CD4-positive, CD25-positive, alpha-beta regulatory T cell (primary cell): ENCODE measurements at regions not wholly inside any gene's neighbourhood (a gene's known extent, or its start where the extent isn't known, plus 50 kb on each side); places are given as distances from the start of the nearest gene placed in this dataset.
"Not testable (repeated sequence)": the region's sequence is repeated elsewhere in the genome, so short reads cannot be mapped to it uniquely, and the experiment has no call there.

Source experiments
- ATAC-seq, 2 donors: fragments of 150-1000 bp; cut with Tn5 transposase; one replicate each; pipeline ENCODE4 v1.10.0; 2021; ENCODE audit warnings: low read depth in 2 of 2, moderate number of reproducible peaks in 2 of 2, moderate library complexity in 1 of 2
- DNase-seq, 3 donors: peaks; one replicate each; pipeline versions ENCODE4 v3.0.0 to v3.0.0-alpha.2; 2012 to 2022; ENCODE audit warnings: mixed read lengths in 1 of 3
- H3K27ac ChIP-seq: one replicate; pipeline ENCODE4 v1.7.0; 2013; ENCODE audit warnings: mild to moderate bottlenecking, low read length; ENCODE audit not compliant: insufficient read depth, poor library complexity, severe bottlenecking
- H3K27me3 ChIP-seq: one replicate; pipeline ENCODE4 v1.7.0; 2013; ENCODE audit warnings: low read length; ENCODE audit not compliant: control insufficient read depth, insufficient read depth
- H3K36me3 ChIP-seq: one replicate; pipeline ENCODE4 v1.7.0; 2013; ENCODE audit warnings: mild to moderate bottlenecking, low read length, moderate library complexity; ENCODE audit not compliant: control insufficient read depth, insufficient read depth
- H3K4me1 ChIP-seq: 2 replicates; pipeline ENCODE4 v1.7.0; 2013; ENCODE audit warnings: mild to moderate bottlenecking, low read length; ENCODE audit not compliant: insufficient read depth, control insufficient read depth, poor library complexity, severe bottlenecking
- H3K4me3 ChIP-seq: one replicate; pipeline ENCODE4 v1.7.0; 2013; ENCODE audit warnings: low read depth, mild to moderate bottlenecking, low read length, moderate library complexity
- H3K9me3 ChIP-seq, 2 experiments: 1 replicate in 1 of 2; 2 replicates in 1 of 2; pipeline ENCODE4 v1.7.0; 2013; ENCODE audit warnings: low read length in 2 of 2, mild to moderate bottlenecking in 1 of 2, moderate library complexity in 1 of 2; ENCODE audit not compliant: control insufficient read depth in 2 of 2
- H3K27ac Mint-ChIP-seq, 3 donors: one replicate each; pipeline ENCODE4 v1.8.0; 2020 to 2022; ENCODE audit warnings: mild to moderate bottlenecking in 3 of 3, mixed read lengths in 3 of 3, moderate library complexity in 2 of 3
- H3K27me3 Mint-ChIP-seq: one replicate; pipeline ENCODE4 v1.8.0; 2022; ENCODE audit warnings: mild to moderate bottlenecking, mixed read lengths
- H3K36me3 Mint-ChIP-seq: one replicate; pipeline ENCODE4 v1.8.0; 2020; ENCODE audit warnings: mixed read lengths
- H3K4me1 Mint-ChIP-seq, 4 donors: one replicate each; pipeline ENCODE4 v1.8.0; 2020 to 2022; ENCODE audit warnings: mixed read lengths in 4 of 4, mild to moderate bottlenecking in 1 of 4
- H3K4me3 Mint-ChIP-seq, 4 donors: one replicate each; pipeline ENCODE4 v1.8.0; 2020 to 2022; ENCODE audit warnings: mild to moderate bottlenecking in 4 of 4, mixed read lengths in 4 of 4, moderate library complexity in 3 of 4
- H3K9me3 Mint-ChIP-seq, 7 donors: one replicate each; pipeline ENCODE4 v1.8.0; 2020 to 2022; ENCODE audit warnings: mixed read lengths in 7 of 7, mild to moderate bottlenecking in 3 of 7, moderate library complexity in 2 of 7

DNA sequence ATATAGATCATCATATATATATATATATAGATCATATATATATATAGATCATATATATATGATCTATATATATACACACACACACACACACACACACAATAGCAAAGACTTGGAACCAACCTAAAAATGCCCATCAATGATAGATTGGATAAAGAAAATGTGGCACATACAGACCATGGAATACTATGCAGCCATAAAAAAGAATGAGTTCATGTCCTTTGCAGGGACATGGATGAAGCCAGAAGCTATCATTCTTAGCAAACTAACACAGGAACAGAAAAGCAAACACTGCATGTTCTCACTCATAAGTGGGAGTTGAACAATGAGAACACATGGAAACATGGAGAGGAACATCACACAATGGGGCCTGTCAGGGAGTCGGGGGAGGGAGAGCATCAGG is 285.6 kb upstream of the FN1 start:
- not testable (repeated sequence) for H3K9me3 Mint-ChIP-seq, H3K27me3 ChIP-seq, H3K4me1 ChIP-seq, H3K27ac ChIP-seq, H3K27ac Mint-ChIP-seq, H3K36me3 Mint-ChIP-seq, H3K36me3 ChIP-seq, H3K4me1 Mint-ChIP-seq, H3K4me3 Mint-ChIP-seq, DNase-seq, H3K4me3 ChIP-seq, ATAC-seq, H3K27me3 Mint-ChIP-seq, H3K9me3 ChIP-seq

DNA sequence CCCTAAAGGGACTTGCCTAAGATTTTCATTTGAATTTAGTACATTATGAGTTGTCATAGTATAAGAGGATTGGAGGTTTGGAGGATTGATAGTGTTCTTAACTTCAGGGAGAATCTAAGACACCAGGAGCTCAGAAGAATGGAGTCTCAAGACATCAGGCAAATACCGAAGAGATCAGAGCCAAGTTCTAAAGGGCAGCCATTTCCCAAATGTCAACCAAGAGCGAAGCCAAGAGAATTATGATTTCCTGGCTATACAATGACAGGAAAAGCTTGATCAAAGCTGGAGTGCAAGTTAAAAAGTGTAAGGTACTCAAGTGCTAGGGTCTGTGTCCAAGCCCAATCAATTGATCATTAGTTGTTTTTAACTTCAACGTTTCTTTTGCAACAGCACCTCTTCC is 283.0 kb upstream of the FN1 start:
- Mint-ChIP-seq H3K4me3 (no peak overlapping the region), H3K27me3 (peaks cover under 1% of the 10 kb centered on the region), H3K9me3 (peaks cover 0 to 5% (median 0%) of the 10 kb centered on the region in 7 donors), H3K36me3 (no peaks in the 10 kb centered on the region), H3K27ac (no peak overlapping the region), H3K4me1 (no peaks in the 10 kb centered on the region)
- H3K36me3 ChIP-seq: no peaks in the 10 kb centered on the region
- H3K9me3 ChIP-seq: no peaks in the 10 kb centered on the region
- H3K27ac ChIP-seq: no peak overlapping the region
- H3K4me1 ChIP-seq: no peaks in the 10 kb centered on the region
- ATAC-seq (no peak), DNase-seq (no peak)
- H3K4me3 ChIP-seq: no peak overlapping the region
- H3K27me3 ChIP-seq: no peaks in the 10 kb centered on the region

DNA sequence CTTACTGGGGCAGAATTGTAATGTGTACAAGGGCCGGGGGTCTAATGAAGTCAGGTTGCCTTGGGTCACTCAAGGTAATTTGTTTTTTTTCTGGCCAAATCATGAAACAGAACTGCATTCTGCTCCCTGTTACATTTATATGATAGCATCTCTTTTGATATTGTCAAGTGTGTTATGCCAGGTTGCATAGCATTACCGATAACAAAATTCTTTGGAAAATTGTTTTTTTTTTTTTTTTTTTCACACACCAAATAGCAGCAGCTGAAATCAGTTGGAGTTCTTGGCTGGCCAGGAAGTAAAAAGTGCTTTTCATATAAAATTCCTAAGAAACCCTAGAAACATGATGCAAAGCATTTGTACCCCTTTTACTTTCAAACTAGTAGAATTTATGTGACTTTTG is 282.6 kb upstream of the FN1 start:
- no peak overlapping the region for H3K4me3 ChIP-seq

DNA sequence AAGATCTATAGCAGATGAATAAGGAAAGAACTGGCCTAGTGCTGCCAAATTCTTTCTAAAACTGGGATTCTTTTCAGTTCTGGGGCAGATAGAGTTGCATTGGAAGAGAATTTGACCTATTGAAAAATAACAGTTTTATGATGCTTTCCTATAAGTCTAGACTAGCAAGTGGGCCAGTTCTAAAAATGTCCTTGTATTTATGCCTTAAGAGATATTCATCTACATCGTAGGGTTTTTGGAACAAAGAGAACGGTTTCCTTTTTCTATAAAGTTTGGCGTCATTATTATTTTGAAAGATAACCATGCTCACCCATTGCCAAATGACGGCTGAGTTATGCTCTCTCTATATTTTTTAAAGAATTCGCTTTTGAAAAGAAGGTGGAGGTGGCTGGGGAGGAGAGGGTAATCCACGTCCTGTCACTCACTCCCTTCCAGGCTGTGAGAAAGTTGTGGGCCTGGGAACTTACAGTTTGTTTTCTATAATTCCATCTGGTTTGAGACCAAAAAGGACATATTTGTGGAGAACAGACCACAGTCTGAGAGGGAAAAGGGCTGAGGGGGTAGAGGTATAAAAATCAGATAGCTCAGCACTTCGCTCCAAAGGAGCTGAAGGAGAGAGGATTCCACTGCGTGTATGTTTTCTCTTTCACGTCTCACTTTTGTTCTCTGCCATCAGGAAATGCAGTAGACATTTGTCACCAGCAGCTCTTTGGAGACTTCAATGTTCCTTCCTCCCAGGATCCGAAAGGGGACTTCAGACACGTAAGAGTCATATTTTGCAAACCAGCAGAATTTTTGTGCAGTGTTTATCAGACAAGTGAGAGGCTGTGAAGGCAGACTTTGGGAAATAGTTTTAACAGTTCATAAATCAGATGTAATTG is 281.9 kb upstream of the FN1 start:
- ATAC-seq (no peak), DNase-seq (no peak)
- Histone ChIP-seq H3K4me3 (no peak overlapping the region), H3K9me3 (no peaks in the 10 kb centered on the region), H3K36me3 (no peaks in the 10 kb centered on the region), H3K4me1 (no peaks in the 10 kb centered on the region), H3K27me3 (no peaks in the 10 kb centered on the region), H3K27ac (no peak overlapping the region)
- Mint-ChIP-seq H3K36me3 (no peaks in the 10 kb centered on the region), H3K4me1 (no peaks in the 10 kb centered on the region), H3K9me3 (peaks cover 0 to 5% (median 0%) of the 10 kb centered on the region in 7 donors), H3K4me3 (no peak overlapping the region), H3K27me3 (peaks cover 4% of the 10 kb centered on the region), H3K27ac (no peak overlapping the region)

More for the DNA sequence above, 282.6 kb upstream of the FN1 start:
- Histone ChIP-seq H3K9me3 (no peaks in the 10 kb centered on the region), H3K4me1 (no peaks in the 10 kb centered on the region), H3K36me3 (no peaks in the 10 kb centered on the region), H3K27ac (no peak overlapping the region), H3K27me3 (no peaks in the 10 kb centered on the region)
- H3K27me3 Mint-ChIP-seq: peaks cover 4% of the 10 kb centered on the region
- H3K4me3 Mint-ChIP-seq: no peak overlapping the region
- no peak overlapping the region for H3K27ac Mint-ChIP-seq
- peaks cover 0 to 5% (median 0%) of the 10 kb centered on the region in 7 donors for H3K9me3 Mint-ChIP-seq
- H3K4me1 Mint-ChIP-seq: no peaks in the 10 kb centered on the region
- no peaks in the 10 kb centered on the region for H3K36me3 Mint-ChIP-seq
- no peak for DNase-seq
- no peak for ATAC-seq

- Histone ChIP-seq H3K4me1 (no peaks in the 10 kb centered on the region), H3K9me3 (no peaks in the 10 kb centered on the region), H3K36me3 (no peaks in the 10 kb centered on the region), H3K27me3 (no peaks in the 10 kb centered on the region), H3K27ac (no peak overlapping the region), H3K4me3 (no peak overlapping the region)
- Mint-ChIP-seq H3K4me1 (no peaks in the 10 kb centered on the region), H3K27me3 (peaks cover 4% of the 10 kb centered on the region), H3K4me3 (no peak overlapping the region), H3K36me3 (no peaks in the 10 kb centered on the region), H3K27ac (no peak overlapping the region), H3K9me3 (peaks cover 0 to 3% (median 0%) of the 10 kb centered on the region in 7 donors)
- DNase-seq (no peak), ATAC-seq (no peak)
These were observed 281.1 kb upstream of the FN1 start for GRCh38 chr2:215716956-215717355.

GRCh38 chr2:215712871-215713790 is 277.3 kb upstream of the FN1 start:
- Histone ChIP-seq H3K4me3 (no peak overlapping the region), H3K36me3 (no peaks in the 10 kb centered on the region), H3K27me3 (no peaks in the 10 kb centered on the region), H3K9me3 (no peaks in the 10 kb centered on the region), H3K4me1 (no peaks in the 10 kb centered on the region), H3K27ac (no peak overlapping the region)
- ATAC-seq: no peak
- Mint-ChIP-seq H3K36me3 (no peaks in the 10 kb centered on the region), H3K4me3 (no peak overlapping the region), H3K9me3 (peaks cover 0 to 4% (median 0%) of the 10 kb centered on the region in 7 donors), H3K27ac (no peak overlapping the region), H3K27me3 (peaks cover 4% of the 10 kb centered on the region), H3K4me1 (no peaks in the 10 kb centered on the region)
- no peak for DNase-seq

DNA sequence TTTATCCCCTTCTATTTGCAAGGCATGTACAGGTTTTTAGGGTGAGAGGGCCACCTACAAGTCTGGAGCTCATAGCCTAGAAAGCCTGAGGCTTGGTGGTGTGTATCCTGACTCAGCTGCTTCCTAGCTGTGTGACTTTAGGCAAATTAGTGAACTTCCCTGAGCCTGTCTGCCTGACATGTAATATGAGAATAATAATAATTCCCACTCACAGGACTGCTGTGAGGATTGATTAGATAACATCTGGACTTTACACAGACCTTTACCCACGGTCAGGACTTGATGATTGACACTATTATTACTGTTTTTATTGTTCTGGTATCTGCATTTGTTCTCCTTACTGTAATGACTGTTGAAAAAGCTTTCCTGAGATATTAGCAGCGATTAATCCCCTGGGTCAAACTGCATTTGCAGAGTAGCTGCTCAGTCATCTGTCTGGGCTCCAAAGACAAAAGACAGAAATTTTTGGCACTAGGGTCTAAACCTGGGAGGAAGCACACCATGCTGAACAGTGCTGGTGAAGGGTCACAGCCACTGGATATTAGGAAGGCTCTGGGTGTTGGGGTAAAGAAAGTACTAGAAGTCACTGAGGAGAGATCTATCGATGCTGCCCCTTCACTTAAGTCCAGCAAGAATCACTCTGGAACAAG is 276.5 kb upstream of the FN1 start:
- no peak overlapping the region for H3K4me3 ChIP-seq
- Mint-ChIP-seq H3K36me3 (no peaks in the 10 kb centered on the region), H3K27me3 (peaks cover 4% of the 10 kb centered on the region), H3K4me3 (no peak overlapping the region), H3K27ac (no peak overlapping the region), H3K9me3 (peaks cover 0 to 4% (median 0%) of the 10 kb centered on the region in 7 donors), H3K4me1 (no peaks in the 10 kb centered on the region)
- no peaks in the 10 kb centered on the region for H3K27me3 ChIP-seq
- ATAC-seq: no peak
- no peaks in the 10 kb centered on the region for H3K4me1 ChIP-seq
- no peak overlapping the region for H3K27ac ChIP-seq
- H3K36me3 ChIP-seq: no peaks in the 10 kb centered on the region
- no peaks in the 10 kb centered on the region for H3K9me3 ChIP-seq
- DNase-seq: no peak
